GM12875 (cell line): ENCODE measurements at regions not wholly inside any gene's neighbourhood (a gene's known extent, or its start where the extent isn't known, plus 50 kb on each side); places are given as distances from the start of the nearest gene placed in this dataset.

Source experiments
- H3K4me3 ChIP-seq: one replicate; pipeline ENCODE4 v1.5.1; 2011; ENCODE audit warnings: low read depth, low read length, control low read depth
- TF ChIP-seq, protein P1 (sequence below): IDR thresholded peaks from 2 replicates; pipeline ENCODE4 v1.5.1; 2011; ENCODE audit warnings: low read depth, mild to moderate bottlenecking, control low read depth, inconsistent platforms, low read length, moderate library complexity, borderline replicate concordance; ENCODE audit not compliant: insufficient read depth

DNA sequence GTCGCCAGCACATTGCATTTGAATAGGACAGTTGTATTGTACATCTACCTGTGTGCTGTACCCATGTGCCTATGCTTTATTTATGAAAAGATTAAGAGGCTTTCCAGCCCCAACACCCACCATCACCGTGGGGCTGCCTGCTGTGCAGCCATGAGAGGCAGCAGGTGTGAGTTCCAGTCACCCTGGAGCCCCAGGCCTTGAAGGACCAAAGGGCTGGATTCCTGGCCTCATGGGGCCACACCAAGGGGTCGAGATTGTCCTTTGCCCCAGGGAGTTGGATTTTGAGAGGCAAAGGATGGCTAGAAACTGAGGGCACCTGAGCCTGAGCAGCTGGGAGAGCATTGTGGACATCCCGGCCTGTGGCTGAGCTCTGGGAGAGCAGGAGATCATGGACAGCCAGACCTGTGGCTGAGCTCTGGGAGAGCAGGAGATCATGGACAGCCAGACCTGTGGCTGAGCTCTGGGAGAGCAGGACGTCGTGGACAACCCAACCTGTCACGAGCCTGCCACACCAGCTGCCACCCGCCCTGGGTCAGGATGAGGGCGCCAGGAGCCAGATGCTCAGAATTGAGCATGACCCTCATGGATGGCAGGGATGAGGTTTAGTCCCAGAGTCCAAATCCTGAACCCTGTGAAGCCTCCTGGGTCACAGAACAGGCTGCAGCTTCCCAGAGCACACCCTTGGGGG lies 182.5 kb upstream of the RAB6C start:
- TF ChIP-seq, protein P1, sequence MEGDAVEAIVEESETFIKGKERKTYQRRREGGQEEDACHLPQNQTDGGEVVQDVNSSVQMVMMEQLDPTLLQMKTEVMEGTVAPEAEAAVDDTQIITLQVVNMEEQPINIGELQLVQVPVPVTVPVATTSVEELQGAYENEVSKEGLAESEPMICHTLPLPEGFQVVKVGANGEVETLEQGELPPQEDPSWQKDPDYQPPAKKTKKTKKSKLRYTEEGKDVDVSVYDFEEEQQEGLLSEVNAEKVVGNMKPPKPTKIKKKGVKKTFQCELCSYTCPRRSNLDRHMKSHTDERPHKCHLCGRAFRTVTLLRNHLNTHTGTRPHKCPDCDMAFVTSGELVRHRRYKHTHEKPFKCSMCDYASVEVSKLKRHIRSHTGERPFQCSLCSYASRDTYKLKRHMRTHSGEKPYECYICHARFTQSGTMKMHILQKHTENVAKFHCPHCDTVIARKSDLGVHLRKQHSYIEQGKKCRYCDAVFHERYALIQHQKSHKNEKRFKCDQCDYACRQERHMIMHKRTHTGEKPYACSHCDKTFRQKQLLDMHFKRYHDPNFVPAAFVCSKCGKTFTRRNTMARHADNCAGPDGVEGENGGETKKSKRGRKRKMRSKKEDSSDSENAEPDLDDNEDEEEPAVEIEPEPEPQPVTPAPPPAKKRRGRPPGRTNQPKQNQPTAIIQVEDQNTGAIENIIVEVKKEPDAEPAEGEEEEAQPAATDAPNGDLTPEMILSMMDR, result no peak
- H3K4me3 ChIP-seq, result no peak overlapping the region

DNA sequence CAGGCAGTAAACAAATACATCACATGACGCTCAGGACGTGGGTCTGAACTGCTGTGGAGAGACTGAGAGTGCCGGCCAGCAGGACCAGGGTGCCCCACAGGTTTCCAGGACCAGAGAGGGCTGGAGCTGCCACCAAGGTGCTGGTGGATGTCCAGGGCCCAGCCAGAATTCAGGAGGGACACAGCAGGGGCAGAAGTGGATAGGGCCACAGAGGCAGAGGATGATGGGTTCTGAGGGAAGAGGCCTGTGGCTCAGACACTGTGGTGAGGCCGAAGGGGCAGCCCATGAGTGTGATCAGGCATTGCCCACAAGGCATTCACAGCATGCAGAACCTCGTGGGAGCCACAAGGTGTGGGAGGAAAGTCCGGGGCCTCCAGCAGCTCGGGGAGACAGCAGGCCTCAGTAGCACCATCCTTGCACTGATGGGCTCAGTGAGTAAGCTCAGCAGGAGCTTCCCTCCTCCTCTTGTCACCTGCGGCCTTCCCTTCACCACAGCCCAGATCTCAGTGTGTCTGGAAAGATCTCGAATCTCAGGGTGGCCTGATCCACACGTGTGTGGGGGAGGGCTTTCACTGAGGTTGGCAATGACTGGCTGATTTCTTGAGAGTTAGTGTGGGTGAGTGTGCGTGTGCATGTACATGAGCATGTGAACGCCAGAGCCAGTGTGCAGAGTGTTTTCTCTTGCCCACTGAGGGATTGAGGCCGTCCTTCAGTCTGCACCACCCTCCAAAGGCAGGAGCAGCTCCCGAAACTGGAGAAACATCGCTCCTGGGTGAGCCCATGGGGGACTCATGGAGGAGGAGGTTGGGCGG lies 181.8 kb upstream of the RAB6C start:
- H3K4me3 ChIP-seq, result no peak overlapping the region
- TF ChIP-seq, protein P1, result no peak

DNA sequence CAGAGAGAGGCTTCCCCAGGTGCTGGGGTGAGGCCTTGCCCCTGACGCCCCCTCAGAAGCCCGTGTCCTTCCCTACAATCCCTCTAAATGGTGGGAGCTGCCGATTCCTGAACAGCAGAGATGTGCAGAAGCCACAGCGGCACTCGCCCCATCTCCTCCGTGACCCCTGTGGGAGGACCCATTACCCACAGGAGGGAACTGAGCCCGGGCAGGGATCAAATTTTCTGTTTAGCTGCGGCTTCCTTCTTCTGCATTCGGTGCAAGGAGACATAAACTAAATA lies 181.2 kb upstream of the RAB6C start:
- TF ChIP-seq, protein P1, result no peak
- H3K4me3 ChIP-seq, result no peak overlapping the region

DNA sequence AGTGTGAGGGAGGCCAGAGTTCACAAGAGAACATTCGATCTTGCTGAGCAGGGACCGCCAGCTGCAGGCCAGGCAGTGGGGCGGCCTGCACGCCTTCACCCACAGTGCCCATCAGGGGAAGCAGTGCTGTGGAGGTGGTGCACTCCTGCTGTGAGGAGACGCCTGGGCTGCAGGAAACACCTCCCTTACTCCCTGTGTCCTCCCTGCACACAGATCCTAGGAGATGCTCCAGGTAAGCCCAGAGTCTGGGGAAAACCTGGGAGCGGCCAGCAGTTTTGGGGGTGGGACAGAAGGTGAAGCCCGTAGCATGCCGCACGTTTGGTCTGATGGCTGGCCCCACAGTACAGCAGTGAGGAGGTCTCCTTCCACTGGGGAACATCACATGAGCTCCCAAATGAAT lies 180.8 kb upstream of the RAB6C start:
- H3K4me3 ChIP-seq, result no peak overlapping the region
- TF ChIP-seq, protein P1, result no peak

DNA sequence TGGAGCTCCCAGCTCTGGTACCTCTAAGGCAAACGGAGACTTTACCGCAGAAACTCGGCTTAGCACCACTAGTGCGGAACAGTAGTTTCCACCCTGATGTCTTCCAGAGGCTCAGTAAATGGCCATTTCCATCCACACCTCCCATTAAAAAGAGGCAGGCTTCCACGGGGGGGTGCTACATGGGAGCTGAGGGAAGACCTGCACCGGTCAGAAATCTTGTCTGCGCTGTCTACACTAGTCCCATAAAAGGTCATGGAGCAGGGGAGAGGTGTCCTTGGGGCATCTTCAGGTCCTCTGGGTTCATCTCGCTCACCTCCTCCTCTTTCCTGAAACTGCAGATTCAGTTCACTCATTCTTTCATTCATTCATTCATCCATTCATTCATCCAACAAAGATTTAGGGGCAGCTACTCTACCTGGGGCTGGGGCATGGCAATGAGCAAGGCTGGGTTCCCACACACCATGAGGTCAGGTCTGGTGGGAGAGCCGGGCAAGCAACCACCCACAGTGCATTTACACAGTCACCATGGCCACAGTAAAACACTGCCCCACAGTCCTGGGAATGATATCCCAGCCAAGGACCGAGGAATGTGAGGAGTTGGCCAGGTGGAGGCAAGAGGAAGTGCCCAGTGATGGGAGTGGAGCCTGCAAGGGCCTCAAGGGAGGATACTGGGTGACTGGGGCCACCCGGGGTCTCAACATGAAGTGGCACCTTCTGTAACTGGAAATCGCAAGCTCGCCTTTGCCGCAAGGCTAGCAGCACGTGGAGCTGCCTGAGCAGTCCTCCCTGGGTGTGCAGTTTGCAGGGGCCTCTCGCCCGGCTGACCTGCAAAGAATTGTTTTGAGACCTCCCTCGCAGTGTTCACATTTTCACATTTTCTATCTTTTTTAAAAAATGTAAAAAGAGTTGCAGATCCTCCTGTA lies 180.2 kb upstream of the RAB6C start:
- TF ChIP-seq, protein P1, result no peak
- H3K4me3 ChIP-seq, result no peak overlapping the region

DNA sequence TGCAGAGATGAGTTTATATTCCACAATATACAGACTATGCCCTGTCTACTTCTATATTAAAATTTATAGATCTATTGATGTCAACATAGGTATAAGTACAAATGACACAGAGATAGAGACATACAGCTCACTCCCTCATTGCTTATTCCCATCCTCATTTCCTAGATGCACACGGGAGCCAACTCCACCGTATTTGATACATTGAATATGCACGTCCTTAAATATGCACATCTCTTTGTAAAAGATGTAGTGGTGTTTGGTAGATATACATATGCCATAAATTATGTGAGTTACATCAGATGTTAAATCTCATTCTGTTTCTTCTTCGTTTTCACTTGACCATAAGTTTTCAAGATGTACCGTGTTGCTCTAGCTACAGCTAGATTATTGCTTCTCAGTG lies 179.2 kb upstream of the RAB6C start:
- H3K4me3 ChIP-seq, result no peak overlapping the region
- TF ChIP-seq, protein P1, result no peak
